SIG-M5 (cell line): ENCODE measurements at regions not wholly inside any gene's neighbourhood (a gene's known extent, or its start where the extent isn't known, plus 50 kb on each side); places are given as distances from the start of the nearest gene placed in this dataset.
"Not testable (repeated sequence)": the region's sequence is repeated elsewhere in the genome, so short reads cannot be mapped to it uniquely, and the experiment has no call there.

Experiments used
- DNase-seq: peaks from one replicate; lab custom pipeline; 2025; lab: John Stamatoyannopoulos, UW

GRCh38 chr7:149995369-149996026, 121.7 kb downstream of the ATP6V0E2 start:
- DNase-seq = not testable (repeated sequence)

GRCh38 chr7:150000780-150001599, 127.2 kb downstream of the ATP6V0E2 start:
- not testable (repeated sequence) for DNase-seq

GRCh38 chr7:150003304-150003810, 129.6 kb downstream of the ATP6V0E2 start:
- no peak for DNase-seq

GRCh38 chr7:150003973-150004372, 130.2 kb downstream of the ATP6V0E2 start:
- not testable (repeated sequence) for DNase-seq

- not testable (repeated sequence) for DNase-seq
These were observed 131.1 kb downstream of the ATP6V0E2 start for GRCh38 chr7:150004843-150005242.

- not testable (repeated sequence) for DNase-seq
These were observed 136.0 kb downstream of the ATP6V0E2 start for GRCh38 chr7:150009620-150010303.

- DNase-seq = not testable (repeated sequence)
These were observed 143.0 kb downstream of the ATP6V0E2 start for GRCh38 chr7:150016651-150017189.

- not testable (repeated sequence) for DNase-seq
These were observed 146.4 kb downstream of the ATP6V0E2 start for GRCh38 chr7:150020210-150020609.

GRCh38 chr7:150024550-150025490, 151.1 kb downstream of the ATP6V0E2 start:
- DNase-seq = not testable (repeated sequence)

- DNase-seq = not testable (repeated sequence)
These were observed 152.0 kb downstream of the ATP6V0E2 start for GRCh38 chr7:150025802-150026201.

- DNase-seq = not testable (repeated sequence)
These were observed 154.7 kb downstream of the ATP6V0E2 start for GRCh38 chr7:150028344-150029012.

GRCh38 chr7:150029013-150029389, 155.2 kb downstream of the ATP6V0E2 start:
- not testable (repeated sequence) for DNase-seq

GRCh38 chr7:150031733-150032132, 158.0 kb downstream of the ATP6V0E2 start:
- not testable (repeated sequence) for DNase-seq

GRCh38 chr7:150033711-150034110, 159.9 kb downstream of the ATP6V0E2 start:
- DNase-seq = not testable (repeated sequence)

GRCh38 chr7:150035769-150036168, 162.0 kb downstream of the ATP6V0E2 start:
- not testable (repeated sequence) for DNase-seq

GRCh38 chr7:150039061-150039460, 165.3 kb downstream of the ATP6V0E2 start:
- DNase-seq = not testable (repeated sequence)

- not testable (repeated sequence) for DNase-seq
These were observed 168.5 kb downstream of the ATP6V0E2 start for GRCh38 chr7:150042281-150042680.

GRCh38 chr7:150044771-150045170, 171.0 kb downstream of the ATP6V0E2 start:
- not testable (repeated sequence) for DNase-seq

- not testable (repeated sequence) for DNase-seq
These were observed 171.8 kb downstream of the ATP6V0E2 start for GRCh38 chr7:150045596-150045995.
